ENCODE measurements at regions not wholly inside any gene's neighbourhood (a gene's known extent, or its start where the extent isn't known, plus 50 kb on each side); places are given as distances from the start of the nearest gene placed in this dataset.

GRCh38 chr5:68911840-68912690 lies 181.7 kb upstream of the SLC30A5 start:
- intact Hi-C loops (cut with DNase I), result no loop called here
- 42 to 56% (median 45%) methylated on average over 4 of the region's 4 CpGs for WGBS, 3 donors

DNA sequence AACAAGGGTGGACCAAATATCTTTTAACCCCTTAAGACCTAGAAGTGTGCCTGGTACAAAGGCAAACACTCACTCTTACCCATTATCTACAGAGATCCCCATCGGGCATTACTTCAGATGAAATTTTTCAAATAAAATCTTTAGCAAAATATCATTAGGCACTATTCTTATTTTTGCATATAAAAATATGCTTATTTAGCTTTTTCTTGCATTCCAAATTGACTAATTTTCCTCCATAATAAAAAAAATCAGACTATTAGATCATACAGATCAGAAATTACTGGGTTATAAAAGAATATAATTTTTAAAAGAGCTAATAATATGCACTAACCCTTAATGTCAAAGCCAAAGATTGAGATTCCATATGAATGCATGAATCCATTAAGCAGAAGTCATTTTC lies 178.7 kb upstream of the SLC30A5 start:
- Histone ChIP-seq H3K4me1 (ENCODE audit: insufficient read depth) (no peaks in the 10 kb centered on the region), H3K27me3 (no peaks in the 10 kb centered on the region), H3K4me3 (no peak overlapping the region), H3K36me3 (no peaks in the 10 kb centered on the region), H3K9me3 (no peaks in the 10 kb centered on the region), H3K27ac (no peak overlapping the region)
- WGBS, 3 donors, result 78 to 87% (median 85%) methylated on average over 1 of the region's 1 CpG
- no peak for DNase-seq
- intact Hi-C loops (cut with DNase I), result no loop called here
- TF ChIP-seq EP300 (IDR thresholded peaks at IDR 0.05) (no peak), POLR2A (IDR thresholded peaks at IDR 0.05) (no peak)

More at GRCh38 chr5:68911840-68912690, 181.7 kb upstream of the SLC30A5 start:
- no peaks in the 10 kb centered on the region for H3K27me3 ChIP-seq
- no peak for DNase-seq
- H3K9me3 ChIP-seq, result no peaks in the 10 kb centered on the region
- no peak for TF ChIP-seq POLR2A (IDR thresholded peaks at IDR 0.05)
- TF ChIP-seq, protein P1, sequence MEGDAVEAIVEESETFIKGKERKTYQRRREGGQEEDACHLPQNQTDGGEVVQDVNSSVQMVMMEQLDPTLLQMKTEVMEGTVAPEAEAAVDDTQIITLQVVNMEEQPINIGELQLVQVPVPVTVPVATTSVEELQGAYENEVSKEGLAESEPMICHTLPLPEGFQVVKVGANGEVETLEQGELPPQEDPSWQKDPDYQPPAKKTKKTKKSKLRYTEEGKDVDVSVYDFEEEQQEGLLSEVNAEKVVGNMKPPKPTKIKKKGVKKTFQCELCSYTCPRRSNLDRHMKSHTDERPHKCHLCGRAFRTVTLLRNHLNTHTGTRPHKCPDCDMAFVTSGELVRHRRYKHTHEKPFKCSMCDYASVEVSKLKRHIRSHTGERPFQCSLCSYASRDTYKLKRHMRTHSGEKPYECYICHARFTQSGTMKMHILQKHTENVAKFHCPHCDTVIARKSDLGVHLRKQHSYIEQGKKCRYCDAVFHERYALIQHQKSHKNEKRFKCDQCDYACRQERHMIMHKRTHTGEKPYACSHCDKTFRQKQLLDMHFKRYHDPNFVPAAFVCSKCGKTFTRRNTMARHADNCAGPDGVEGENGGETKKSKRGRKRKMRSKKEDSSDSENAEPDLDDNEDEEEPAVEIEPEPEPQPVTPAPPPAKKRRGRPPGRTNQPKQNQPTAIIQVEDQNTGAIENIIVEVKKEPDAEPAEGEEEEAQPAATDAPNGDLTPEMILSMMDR (IDR thresholded peaks at IDR 0.05), result no peak
- H3K27ac ChIP-seq, result no peak overlapping the region
- no peaks in the 10 kb centered on the region for H3K36me3 ChIP-seq
- no peak overlapping the region for H3K4me3 ChIP-seq
- no peaks in the 10 kb centered on the region for H3K4me1 ChIP-seq (ENCODE audit: insufficient read depth)

GRCh38 chr5:68918306-68918705 lies 175.5 kb upstream of the SLC30A5 start:
- Histone ChIP-seq H3K36me3 (no peaks in the 10 kb centered on the region), H3K27me3 (no peaks in the 10 kb centered on the region), H3K27ac (no peak overlapping the region), H3K4me3 (no peak overlapping the region), H3K4me1 (ENCODE audit: insufficient read depth) (no peaks in the 10 kb centered on the region), H3K9me3 (no peaks in the 10 kb centered on the region)
- intact Hi-C loops (cut with DNase I), result no loop called here
- WGBS, 3 donors, result 82 to 89% (median 87%) methylated on average over 4 of the region's 4 CpGs
- no peak for TF ChIP-seq POLR2A (IDR thresholded peaks at IDR 0.05)
- TF ChIP-seq, protein P1 (IDR thresholded peaks at IDR 0.05), result no peak
- TF ChIP-seq EP300 (IDR thresholded peaks at IDR 0.05), result no peak
- DNase-seq, result no peak

DNA sequence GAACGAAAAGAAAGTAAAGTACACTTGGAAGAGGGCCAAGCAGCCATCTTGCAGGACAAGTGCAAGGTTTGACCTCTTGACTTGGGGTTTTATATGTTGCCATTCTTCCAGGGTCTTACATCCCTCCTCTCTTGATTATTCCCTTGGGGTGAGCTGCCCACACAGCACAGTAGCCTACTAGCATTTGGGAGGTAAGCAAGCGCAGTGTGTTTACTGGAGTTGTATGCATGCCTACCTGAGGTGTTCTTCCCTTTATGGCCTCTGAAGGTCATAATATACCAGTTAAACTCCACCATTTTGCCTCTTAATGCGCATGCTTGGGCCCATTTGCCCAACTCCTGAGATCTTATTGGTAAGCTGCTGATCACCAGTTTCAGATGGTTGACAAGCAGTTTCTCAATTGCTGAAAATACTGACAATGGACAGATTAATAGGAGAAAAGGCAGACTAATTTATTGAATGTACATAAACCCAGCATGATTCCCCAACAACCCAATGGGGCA lies 173.8 kb upstream of the SLC30A5 start:
- intact Hi-C loops (cut with DNase I), result no loop called here
- TF ChIP-seq POLR2A (IDR thresholded peaks at IDR 0.05), result no peak
- no peak for TF ChIP-seq EP300 (IDR thresholded peaks at IDR 0.05)
- TF ChIP-seq, protein P1 (IDR thresholded peaks at IDR 0.05), result no peak
- WGBS, 3 donors, result 67 to 94% (median 89%) methylated on average over 3 of the region's 3 CpGs

DNA sequence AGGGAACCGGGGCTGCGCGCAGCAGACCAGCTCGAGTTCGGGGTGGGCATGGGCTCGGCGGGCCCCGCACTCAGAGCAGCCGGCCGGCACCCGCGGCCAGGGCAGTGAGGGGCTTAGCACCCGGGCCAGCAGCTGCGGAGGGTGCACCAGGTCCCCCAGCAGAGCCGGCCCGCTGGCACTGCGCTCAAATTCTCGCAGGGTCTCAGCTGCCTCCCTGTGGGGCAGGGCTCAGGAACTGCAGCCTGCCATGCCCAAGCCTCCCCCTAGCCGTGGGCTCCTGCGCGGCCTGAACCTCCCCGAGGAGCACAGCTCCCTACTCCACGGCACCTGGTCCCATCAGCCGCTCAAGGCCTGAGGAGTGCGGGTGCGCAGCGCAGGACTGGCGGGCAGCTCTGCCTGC lies 172.9 kb upstream of the SLC30A5 start:
- WGBS, 3 donors, result 96 to 99% (median 97%) methylated on average over 21 to 28 of the region's 28 CpGs
- H3K27me3 ChIP-seq, result no peaks in the 10 kb centered on the region
- TF ChIP-seq, protein P1 (IDR thresholded peaks at IDR 0.05), result no peak
- no peak for TF ChIP-seq EP300 (IDR thresholded peaks at IDR 0.05)
- H3K4me1 ChIP-seq (ENCODE audit: insufficient read depth), result peaks cover 4% of the 10 kb centered on the region
- no peak overlapping the region for H3K4me3 ChIP-seq
- intact Hi-C loops (cut with DNase I), result no loop called here
- H3K36me3 ChIP-seq, result no peaks in the 10 kb centered on the region
- no peak for DNase-seq
- no peaks in the 10 kb centered on the region for H3K9me3 ChIP-seq
- H3K27ac ChIP-seq, result no peak overlapping the region

More for the DNA sequence above, 173.8 kb upstream of the SLC30A5 start:
- DNase-seq, result no peak
- Histone ChIP-seq H3K27me3 (no peaks in the 10 kb centered on the region), H3K4me1 (ENCODE audit: insufficient read depth) (peaks cover 4% of the 10 kb centered on the region), H3K4me3 (no peak overlapping the region), H3K36me3 (no peaks in the 10 kb centered on the region), H3K9me3 (no peaks in the 10 kb centered on the region), H3K27ac (no peak overlapping the region)

Measured in ovary (tissue), 7 donors.